Suprapubic skin (tissue), 4 donors: ENCODE measurements at regions not wholly inside any gene's neighbourhood (a gene's known extent, or its start where the extent isn't known, plus 50 kb on each side); places are given as distances from the start of the nearest gene placed in this dataset.

ENCODE experiments used
- POLR2A ChIP-seq, 2 donors: fragments of 450-650 bp; IDR thresholded peaks; one replicate each; pipeline ENCODE4 v1.6.1; 2017; ENCODE audit warnings: antibody characterized with exemption in 2 of 2, mild to moderate bottlenecking in 2 of 2, moderate library complexity in 2 of 2
- POLR2AphosphoS5 ChIP-seq, 3 donors: sonication (generic); formaldehyde crosslinking; IDR thresholded peaks; one replicate each; pipeline ENCODE4 v1.6.1; 2017; ENCODE audit warnings: antibody characterized with exemption in 3 of 3
- TF ChIP-seq, protein P1 (sequence below), 2 donors: fragments of 200-600 bp in 1 of 2; fragments of 450-650 bp in 1 of 2; sonication (generic) in 1 of 2; IDR thresholded peaks; one replicate each; pipeline ENCODE4 v1.5.1; 2016 to 2019; ENCODE audit warnings: antibody characterized with exemption in 2 of 2, mild to moderate bottlenecking in 1 of 2, moderate library complexity in 1 of 2

DNA sequence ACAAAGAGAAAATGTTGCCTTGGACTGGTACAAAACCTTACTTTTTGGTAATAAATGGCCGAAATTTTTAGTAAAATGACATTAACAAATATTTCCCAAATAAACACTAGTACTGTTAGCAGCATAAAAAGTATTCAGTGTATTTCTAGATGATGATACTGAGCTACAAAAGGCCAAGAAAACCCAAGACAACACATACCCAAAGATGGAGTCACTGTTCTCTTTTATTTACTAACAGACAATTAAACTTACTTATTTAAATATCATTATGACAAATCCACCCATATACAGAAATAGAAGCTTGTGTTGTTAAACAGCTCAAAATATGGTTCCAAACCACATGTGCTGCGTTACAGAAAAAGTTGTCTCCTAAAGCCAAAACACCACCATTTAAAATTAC, 239.9 kb downstream of the ZEB2 start:
- TF ChIP-seq POLR2A (IDR thresholded peaks at IDR 0.05) = no peak
- TF ChIP-seq, protein P1, sequence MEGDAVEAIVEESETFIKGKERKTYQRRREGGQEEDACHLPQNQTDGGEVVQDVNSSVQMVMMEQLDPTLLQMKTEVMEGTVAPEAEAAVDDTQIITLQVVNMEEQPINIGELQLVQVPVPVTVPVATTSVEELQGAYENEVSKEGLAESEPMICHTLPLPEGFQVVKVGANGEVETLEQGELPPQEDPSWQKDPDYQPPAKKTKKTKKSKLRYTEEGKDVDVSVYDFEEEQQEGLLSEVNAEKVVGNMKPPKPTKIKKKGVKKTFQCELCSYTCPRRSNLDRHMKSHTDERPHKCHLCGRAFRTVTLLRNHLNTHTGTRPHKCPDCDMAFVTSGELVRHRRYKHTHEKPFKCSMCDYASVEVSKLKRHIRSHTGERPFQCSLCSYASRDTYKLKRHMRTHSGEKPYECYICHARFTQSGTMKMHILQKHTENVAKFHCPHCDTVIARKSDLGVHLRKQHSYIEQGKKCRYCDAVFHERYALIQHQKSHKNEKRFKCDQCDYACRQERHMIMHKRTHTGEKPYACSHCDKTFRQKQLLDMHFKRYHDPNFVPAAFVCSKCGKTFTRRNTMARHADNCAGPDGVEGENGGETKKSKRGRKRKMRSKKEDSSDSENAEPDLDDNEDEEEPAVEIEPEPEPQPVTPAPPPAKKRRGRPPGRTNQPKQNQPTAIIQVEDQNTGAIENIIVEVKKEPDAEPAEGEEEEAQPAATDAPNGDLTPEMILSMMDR (IDR thresholded peaks at IDR 0.05) = no peak
- TF ChIP-seq POLR2AphosphoS5 (IDR thresholded peaks at IDR 0.05) = no peak
